ENCODE measurements at regions not wholly inside any gene's neighbourhood (a gene's known extent, or its start where the extent isn't known, plus 50 kb on each side); places are given as distances from the start of the nearest gene placed in this dataset.

DNA sequence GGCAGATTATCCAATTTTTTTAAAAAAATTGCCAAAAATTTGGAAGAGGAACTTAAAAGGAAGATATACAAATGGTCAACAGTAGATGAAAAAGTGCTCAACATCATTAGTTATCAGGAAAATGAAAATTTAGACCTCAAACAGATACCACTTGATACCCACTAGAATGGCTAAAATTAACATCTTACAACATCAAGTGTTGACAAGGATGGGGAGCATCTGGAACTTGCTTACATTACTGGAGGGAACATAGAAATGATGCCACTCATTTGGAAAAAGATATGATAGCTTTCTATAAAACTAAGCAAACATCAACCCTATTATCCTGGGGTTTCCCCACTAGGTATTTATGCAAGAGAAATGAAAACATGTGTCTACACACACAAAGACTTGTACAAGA lies 284.5 kb upstream of the CHRNA7 start:
- TF ChIP-seq, protein P1, sequence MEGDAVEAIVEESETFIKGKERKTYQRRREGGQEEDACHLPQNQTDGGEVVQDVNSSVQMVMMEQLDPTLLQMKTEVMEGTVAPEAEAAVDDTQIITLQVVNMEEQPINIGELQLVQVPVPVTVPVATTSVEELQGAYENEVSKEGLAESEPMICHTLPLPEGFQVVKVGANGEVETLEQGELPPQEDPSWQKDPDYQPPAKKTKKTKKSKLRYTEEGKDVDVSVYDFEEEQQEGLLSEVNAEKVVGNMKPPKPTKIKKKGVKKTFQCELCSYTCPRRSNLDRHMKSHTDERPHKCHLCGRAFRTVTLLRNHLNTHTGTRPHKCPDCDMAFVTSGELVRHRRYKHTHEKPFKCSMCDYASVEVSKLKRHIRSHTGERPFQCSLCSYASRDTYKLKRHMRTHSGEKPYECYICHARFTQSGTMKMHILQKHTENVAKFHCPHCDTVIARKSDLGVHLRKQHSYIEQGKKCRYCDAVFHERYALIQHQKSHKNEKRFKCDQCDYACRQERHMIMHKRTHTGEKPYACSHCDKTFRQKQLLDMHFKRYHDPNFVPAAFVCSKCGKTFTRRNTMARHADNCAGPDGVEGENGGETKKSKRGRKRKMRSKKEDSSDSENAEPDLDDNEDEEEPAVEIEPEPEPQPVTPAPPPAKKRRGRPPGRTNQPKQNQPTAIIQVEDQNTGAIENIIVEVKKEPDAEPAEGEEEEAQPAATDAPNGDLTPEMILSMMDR (IDR thresholded peaks at IDR 0.05; ENCODE audit: low read depth, low read length) = no peak
- no peak overlapping the region for H3K4me3 ChIP-seq (ENCODE audit: low read depth, low read length)

DNA sequence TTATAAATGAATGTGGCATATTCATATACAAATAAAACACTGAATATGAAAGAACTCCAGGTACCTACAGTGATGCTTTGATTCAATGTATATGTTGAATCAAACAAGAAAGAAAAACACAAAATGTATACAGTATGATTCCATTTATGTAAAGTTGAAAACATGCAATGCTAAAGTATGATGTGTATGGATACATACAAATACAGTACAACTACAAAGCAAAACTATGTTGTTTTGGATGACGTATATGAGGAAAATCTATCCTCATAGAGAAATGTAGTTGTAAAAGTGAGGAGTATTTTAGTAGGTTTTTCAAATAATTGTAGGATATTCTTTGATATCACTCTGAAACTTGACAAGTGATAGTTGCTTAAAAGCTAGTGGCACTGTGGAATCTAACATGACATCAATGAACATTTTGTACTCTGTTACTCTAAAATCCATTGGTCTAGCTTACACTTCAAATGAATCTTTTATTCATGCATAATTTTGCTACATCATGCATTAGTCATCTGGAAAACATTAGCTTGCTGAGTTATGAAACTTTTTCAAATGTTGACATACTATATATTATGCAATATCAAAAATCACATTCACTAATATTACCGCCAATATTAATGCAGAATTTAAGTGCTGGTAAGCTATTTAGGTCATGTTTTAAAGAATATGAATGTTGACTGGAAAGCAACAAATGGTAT lies 278.1 kb upstream of the CHRNA7 start:
- TF ChIP-seq, protein P1 (IDR thresholded peaks at IDR 0.05; ENCODE audit: low read depth, low read length) = no peak
- no peak overlapping the region for H3K4me3 ChIP-seq (ENCODE audit: low read depth, low read length)

DNA sequence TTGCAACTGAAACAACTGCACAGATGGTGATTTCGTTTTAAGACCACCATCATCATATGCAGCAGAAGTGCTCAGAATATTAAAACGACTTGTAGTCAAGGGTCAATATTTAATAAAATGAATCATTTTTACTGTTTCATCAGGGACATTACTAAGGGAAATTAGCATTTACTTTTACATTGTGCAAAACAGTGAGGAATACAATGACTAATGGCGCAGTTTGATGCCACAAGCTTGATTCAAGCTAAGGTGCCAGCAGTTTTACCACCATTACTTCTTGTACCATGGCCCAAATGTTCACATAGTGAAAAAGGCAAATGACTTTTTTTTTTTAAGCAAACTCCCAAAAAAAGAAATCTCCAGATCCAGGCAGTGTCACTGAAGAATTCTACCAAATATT lies 277.4 kb upstream of the CHRNA7 start:
- no peak overlapping the region for H3K4me3 ChIP-seq (ENCODE audit: low read depth, low read length)
- TF ChIP-seq, protein P1 (IDR thresholded peaks at IDR 0.05; ENCODE audit: low read depth, low read length) = no peak

DNA sequence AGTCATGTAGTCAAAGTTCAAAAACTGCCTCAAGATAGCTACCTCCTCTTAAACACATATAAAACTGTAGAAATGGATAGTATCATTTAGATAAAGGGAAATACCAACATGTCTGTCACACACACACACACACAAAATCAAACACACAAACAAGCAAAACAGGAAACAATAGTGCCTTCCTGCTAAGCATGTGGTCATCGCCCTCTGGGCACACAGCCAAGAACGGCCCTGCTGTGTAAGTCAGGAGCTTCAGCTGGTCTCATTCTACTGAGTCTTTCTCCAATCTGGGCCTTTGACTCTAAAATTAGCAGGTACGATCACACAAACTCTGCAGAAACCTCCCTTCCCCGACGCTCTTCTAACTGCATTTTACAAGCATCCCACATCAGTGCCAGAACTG lies 272.2 kb upstream of the CHRNA7 start:
- no peak overlapping the region for H3K4me3 ChIP-seq (ENCODE audit: low read depth, low read length)
- TF ChIP-seq, protein P1 (IDR thresholded peaks at IDR 0.05; ENCODE audit: low read depth, low read length) = no peak

DNA sequence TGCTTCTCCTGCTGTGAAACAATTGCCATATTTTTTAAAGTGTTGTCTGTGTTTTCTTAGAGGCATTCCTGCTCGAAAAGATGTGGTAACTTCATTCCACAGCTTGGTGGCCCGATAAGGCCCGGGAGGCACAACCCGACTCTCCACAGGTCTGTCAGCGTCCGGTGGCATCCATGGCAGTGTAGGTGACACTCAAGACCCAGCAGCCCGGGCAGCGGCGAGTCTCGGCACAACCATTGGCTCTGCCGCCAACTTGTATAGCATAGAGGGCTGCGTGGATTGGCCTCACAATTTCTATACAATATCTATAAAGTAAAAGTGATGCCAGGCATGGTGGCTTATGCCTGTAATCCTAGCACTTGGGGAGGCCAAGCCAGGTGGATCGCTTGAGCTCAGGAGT lies 262.3 kb upstream of the CHRNA7 start:
- no peak overlapping the region for H3K4me3 ChIP-seq (ENCODE audit: low read depth, low read length)
- TF ChIP-seq, protein P1 (IDR thresholded peaks at IDR 0.05; ENCODE audit: low read depth, low read length) = no peak

DNA sequence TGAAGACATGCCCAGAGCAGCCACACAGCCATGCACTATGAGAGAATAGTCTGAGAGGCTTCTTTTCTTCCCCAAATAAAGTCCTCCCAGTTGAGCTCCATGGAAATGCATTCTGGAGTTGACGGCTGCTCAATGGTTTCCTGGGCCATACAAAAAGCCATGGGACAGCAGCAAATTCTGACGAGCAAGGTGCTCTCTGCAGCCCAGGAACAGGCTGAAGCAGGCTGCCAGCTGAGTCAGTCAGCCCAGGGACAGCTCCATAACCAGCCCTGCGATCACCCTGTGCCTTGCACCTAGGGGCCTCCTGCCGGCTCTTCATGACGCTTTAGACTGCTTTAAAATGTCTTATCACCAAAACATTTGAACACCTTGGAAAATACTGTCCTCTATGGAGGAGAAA lies 256.3 kb upstream of the CHRNA7 start:
- H3K4me3 ChIP-seq (ENCODE audit: low read depth, low read length) = no peak overlapping the region
- TF ChIP-seq, protein P1 (IDR thresholded peaks at IDR 0.05; ENCODE audit: low read depth, low read length) = no peak

DNA sequence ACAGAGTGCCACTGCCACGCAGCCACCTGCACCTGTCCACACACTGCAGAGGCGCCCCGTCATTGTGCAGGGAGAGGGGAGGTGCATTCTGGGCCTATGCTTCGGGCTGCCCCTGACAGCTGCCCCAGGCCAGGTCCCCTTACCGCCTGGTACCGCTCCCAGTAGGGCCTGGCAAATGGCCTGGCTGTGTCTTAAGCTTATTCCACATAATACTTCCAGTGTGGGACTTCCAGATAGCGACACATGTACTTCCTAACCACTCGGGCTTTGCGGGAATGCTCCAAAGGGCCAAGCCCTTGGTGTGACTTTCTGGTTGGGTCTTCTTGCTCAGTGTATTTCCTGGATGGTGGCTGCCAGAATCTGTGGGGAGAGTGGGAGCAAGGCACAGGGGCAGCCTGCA lies 254.3 kb upstream of the CHRNA7 start:
- H3K4me3 ChIP-seq (ENCODE audit: low read depth, low read length) = no peak overlapping the region

More for the DNA sequence above, 254.3 kb upstream of the CHRNA7 start:
- TF ChIP-seq, protein P1 (IDR thresholded peaks at IDR 0.05; ENCODE audit: low read depth, low read length) = no peak
